NT2/D1 (cell line): ENCODE measurements at regions not wholly inside any gene's neighbourhood (a gene's known extent, or its start where the extent isn't known, plus 50 kb on each side); places are given as distances from the start of the nearest gene placed in this dataset.

Experiments used
- YY1 ChIP-seq: IDR thresholded peaks from 2 replicates; pipeline ENCODE4 v1.6.1; 2011; ENCODE audit not compliant: insufficient read length, insufficient read depth
- ZNF274 ChIP-seq: IDR thresholded peaks from 2 replicates; pipeline ENCODE4 v1.6.1; 2011; ENCODE audit warnings: mild to moderate bottlenecking, low read depth, low read length

DNA sequence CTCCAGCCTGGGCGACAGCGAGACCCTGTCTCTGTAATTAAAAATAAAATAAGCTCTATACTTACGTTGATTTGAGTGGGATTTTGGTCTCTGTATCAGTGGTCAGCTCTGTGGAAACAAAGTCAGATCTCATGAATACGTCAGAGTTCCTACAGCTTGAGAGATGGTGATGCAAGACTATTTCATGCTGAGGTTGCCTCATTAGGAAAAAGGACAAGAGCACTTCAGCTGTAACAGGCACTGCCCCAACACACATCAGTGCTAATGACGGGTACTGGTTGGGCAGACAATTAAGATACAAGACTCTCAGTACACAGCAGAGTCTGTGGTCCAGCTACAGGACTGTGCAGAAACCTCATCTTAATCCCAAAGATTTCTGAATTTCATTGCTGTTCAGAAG is 246.4 kb upstream of the AMIGO2 start:
- no peak for TF ChIP-seq ZNF274
- TF ChIP-seq YY1: no peak
